Activated CD4-positive, alpha-beta T cell treated with anti-CD3 and anti-CD28 coated beads, Interleukin-2, amount 10 ng/mL, durations not matched to agents 7 days and 5 days (primary cell): ENCODE measurements at regions not wholly inside any gene's neighbourhood (a gene's known extent, or its start where the extent isn't known, plus 50 kb on each side); places are given as distances from the start of the nearest gene placed in this dataset.

Experiments
- CTCF ChIA-PET: fragments of 350-600 bp; sonication (Branson Sonifier 250); formaldehyde crosslinking; loops from one replicate; lab custom pipeline; 2021; ENCODE audit warnings: antibody characterized with exemption; lab: Charles Lee
- POLR2A ChIA-PET: fragments of 350-600 bp; sonication (Branson Sonifier 250); formaldehyde crosslinking; loops from one replicate; lab custom pipeline; 2021; ENCODE audit warnings: antibody characterized with exemption; lab: Charles Lee
- DNase-seq: peaks from one replicate; pipeline ENCODE4 v3.0.0-alpha.2; 2020
- H3K27ac Mint-ChIP-seq: one replicate; pipeline ENCODE4 v1.8.0; 2021; ENCODE audit warnings: mild to moderate bottlenecking, moderate library complexity, mixed read lengths
- H3K27me3 Mint-ChIP-seq: one replicate; pipeline ENCODE4 v1.8.0; 2021; ENCODE audit warnings: mixed read lengths
- H3K36me3 Mint-ChIP-seq: one replicate; pipeline ENCODE4 v1.8.0; 2021; ENCODE audit warnings: low read depth, mixed read lengths
- H3K4me1 Mint-ChIP-seq: one replicate; pipeline ENCODE4 v1.8.0; 2021; ENCODE audit warnings: mixed read lengths
- H3K4me3 Mint-ChIP-seq: one replicate; pipeline ENCODE4 v1.8.0; 2021; ENCODE audit warnings: mild to moderate bottlenecking, moderate library complexity, mixed read lengths
- H3K9me3 Mint-ChIP-seq: one replicate; pipeline ENCODE4 v1.8.0; 2021; ENCODE audit warnings: mixed read lengths

GRCh38 chr4:119897260-119897659 is 169.4 kb downstream of the MAD2L1 start:
- no peaks in the 10 kb centered on the region for H3K9me3 Mint-ChIP-seq
- DNase-seq: no peak
- POLR2A ChIA-PET: no interaction called here
- H3K27me3 Mint-ChIP-seq: no peaks in the 10 kb centered on the region
- H3K4me1 Mint-ChIP-seq: no peaks in the 10 kb centered on the region
- no peak overlapping the region for H3K27ac Mint-ChIP-seq
- CTCF ChIA-PET: no interaction called here
- H3K4me3 Mint-ChIP-seq: no peak overlapping the region
- no peaks in the 10 kb centered on the region for H3K36me3 Mint-ChIP-seq

- POLR2A ChIA-PET: no interaction called here
- H3K27ac Mint-ChIP-seq: no peak overlapping the region
- no peak for DNase-seq
- H3K27me3 Mint-ChIP-seq: no peaks in the 10 kb centered on the region
- H3K36me3 Mint-ChIP-seq: no peaks in the 10 kb centered on the region
- H3K4me3 Mint-ChIP-seq: no peak overlapping the region
- H3K4me1 Mint-ChIP-seq: no peaks in the 10 kb centered on the region
- H3K9me3 Mint-ChIP-seq: no peaks in the 10 kb centered on the region
- CTCF ChIA-PET: no interaction called here
Measured at GRCh38 chr4:119894650-119895208, 171.9 kb downstream of the MAD2L1 start.

GRCh38 chr4:119873794-119874325 is 192.8 kb downstream of the MAD2L1 start:
- Mint-ChIP-seq H3K27ac (no peak overlapping the region), H3K4me3 (no peak overlapping the region), H3K4me1 (no peaks in the 10 kb centered on the region), H3K36me3 (no peaks in the 10 kb centered on the region), H3K27me3 (peaks cover 2% of the 10 kb centered on the region), H3K9me3 (no peaks in the 10 kb centered on the region)
- ChIA-PET CTCF (no interaction called here), POLR2A (no interaction called here)
- no peak for DNase-seq

- ChIA-PET CTCF (no interaction called here), POLR2A (no interaction called here)
- Mint-ChIP-seq H3K27me3 (peaks cover 2% of the 10 kb centered on the region), H3K36me3 (no peaks in the 10 kb centered on the region), H3K4me3 (no peak overlapping the region), H3K27ac (no peak overlapping the region), H3K4me1 (no peaks in the 10 kb centered on the region), H3K9me3 (no peaks in the 10 kb centered on the region)
- DNase-seq: no peak
Measured at GRCh38 chr4:119873132-119873531, 193.5 kb downstream of the MAD2L1 start.

- Mint-ChIP-seq H3K9me3 (no peaks in the 10 kb centered on the region), H3K27ac (no peak overlapping the region), H3K36me3 (no peaks in the 10 kb centered on the region), H3K27me3 (peaks cover 2% of the 10 kb centered on the region), H3K4me3 (no peak overlapping the region), H3K4me1 (no peaks in the 10 kb centered on the region)
- POLR2A ChIA-PET: no interaction called here
- CTCF ChIA-PET: no interaction called here
- DNase-seq: no peak
Measured at GRCh38 chr4:119872371-119873016, 194.2 kb downstream of the MAD2L1 start.

GRCh38 chr4:119870856-119871255 is 195.8 kb downstream of the MAD2L1 start:
- no peak for DNase-seq
- H3K27ac Mint-ChIP-seq: no peak overlapping the region
- peaks cover 2% of the 10 kb centered on the region for H3K27me3 Mint-ChIP-seq
- no peak overlapping the region for H3K4me3 Mint-ChIP-seq
- ChIA-PET POLR2A (no interaction called here), CTCF (no interaction called here)
- H3K9me3 Mint-ChIP-seq: no peaks in the 10 kb centered on the region
- H3K4me1 Mint-ChIP-seq: no peaks in the 10 kb centered on the region
- H3K36me3 Mint-ChIP-seq: no peaks in the 10 kb centered on the region

- POLR2A ChIA-PET: no interaction called here
- no peaks in the 10 kb centered on the region for H3K27me3 Mint-ChIP-seq
Measured at GRCh38 chr4:119865789-119866188, 200.9 kb downstream of the MAD2L1 start.

GRCh38 chr4:119865389-119865788 is 201.3 kb downstream of the MAD2L1 start:
- ChIA-PET POLR2A (no interaction called here), CTCF (no interaction called here)
- Mint-ChIP-seq H3K4me1 (no peaks in the 10 kb centered on the region), H3K27me3 (no peaks in the 10 kb centered on the region), H3K9me3 (no peaks in the 10 kb centered on the region), H3K4me3 (no peak overlapping the region), H3K36me3 (no peaks in the 10 kb centered on the region), H3K27ac (no peak overlapping the region)
- DNase-seq: no peak

More at GRCh38 chr4:119865789-119866188, 200.9 kb downstream of the MAD2L1 start:
- H3K4me3 Mint-ChIP-seq: no peak overlapping the region
- H3K36me3 Mint-ChIP-seq: no peaks in the 10 kb centered on the region
- no peaks in the 10 kb centered on the region for H3K4me1 Mint-ChIP-seq
- no peak for DNase-seq
- CTCF ChIA-PET: no interaction called here
- H3K27ac Mint-ChIP-seq: no peak overlapping the region
- H3K9me3 Mint-ChIP-seq: no peaks in the 10 kb centered on the region

GRCh38 chr4:119861731-119862130 is 204.9 kb downstream of the MAD2L1 start:
- no peak for DNase-seq
- H3K9me3 Mint-ChIP-seq: no peaks in the 10 kb centered on the region
- ChIA-PET POLR2A (no interaction called here), CTCF (no interaction called here)
- no peaks in the 10 kb centered on the region for H3K27me3 Mint-ChIP-seq
- H3K36me3 Mint-ChIP-seq: no peaks in the 10 kb centered on the region
- no peak overlapping the region for H3K27ac Mint-ChIP-seq
- no peaks in the 10 kb centered on the region for H3K4me1 Mint-ChIP-seq
- no peak overlapping the region for H3K4me3 Mint-ChIP-seq

- DNase-seq: no peak
- CTCF ChIA-PET: no interaction called here
- POLR2A ChIA-PET: no interaction called here
- H3K9me3 Mint-ChIP-seq: no peaks in the 10 kb centered on the region
- H3K36me3 Mint-ChIP-seq: no peaks in the 10 kb centered on the region
- no peak overlapping the region for H3K4me3 Mint-ChIP-seq
- no peak overlapping the region for H3K27ac Mint-ChIP-seq
- no peaks in the 10 kb centered on the region for H3K27me3 Mint-ChIP-seq
- no peaks in the 10 kb centered on the region for H3K4me1 Mint-ChIP-seq
Measured at GRCh38 chr4:119858176-119858575, 208.5 kb downstream of the MAD2L1 start.

- H3K27ac Mint-ChIP-seq: no peak overlapping the region
- no peak overlapping the region for H3K4me3 Mint-ChIP-seq
- no peaks in the 10 kb centered on the region for H3K36me3 Mint-ChIP-seq
- H3K9me3 Mint-ChIP-seq: no peaks in the 10 kb centered on the region
- CTCF ChIA-PET: no interaction called here
- H3K27me3 Mint-ChIP-seq: no peaks in the 10 kb centered on the region
- DNase-seq: no peak
- POLR2A ChIA-PET: no interaction called here
- no peaks in the 10 kb centered on the region for H3K4me1 Mint-ChIP-seq
Measured at GRCh38 chr4:119854364-119854763, 212.3 kb downstream of the MAD2L1 start.

- Mint-ChIP-seq H3K4me3 (no peak overlapping the region), H3K9me3 (no peaks in the 10 kb centered on the region), H3K36me3 (no peaks in the 10 kb centered on the region), H3K27ac (no peak overlapping the region), H3K27me3 (no peaks in the 10 kb centered on the region), H3K4me1 (no peaks in the 10 kb centered on the region)
- CTCF ChIA-PET: no interaction called here
- POLR2A ChIA-PET: no interaction called here
- DNase-seq: no peak
Measured at GRCh38 chr4:119851649-119852048, 215.0 kb downstream of the MAD2L1 start.

GRCh38 chr4:119841361-119841760 is 212.8 kb upstream of the PDE5A start:
- Mint-ChIP-seq H3K27me3 (no peaks in the 10 kb centered on the region), H3K36me3 (no peaks in the 10 kb centered on the region), H3K27ac (no peak overlapping the region), H3K4me3 (no peak overlapping the region), H3K4me1 (no peaks in the 10 kb centered on the region), H3K9me3 (peaks cover 3% of the 10 kb centered on the region)
- ChIA-PET CTCF (no interaction called here), POLR2A (no interaction called here)
- DNase-seq: no peak

- Mint-ChIP-seq H3K36me3 (no peaks in the 10 kb centered on the region), H3K4me1 (no peaks in the 10 kb centered on the region), H3K27ac (no peak overlapping the region), H3K4me3 (no peak overlapping the region), H3K9me3 (no peaks in the 10 kb centered on the region), H3K27me3 (peaks cover 1% of the 10 kb centered on the region)
- DNase-seq: no peak
- ChIA-PET CTCF (no interaction called here), POLR2A (no interaction called here)
Measured at GRCh38 chr4:119835613-119835910, 207.0 kb upstream of the PDE5A start.
